SW480 (cell line): ENCODE measurements at regions not wholly inside any gene's neighbourhood (a gene's known extent, or its start where the extent isn't known, plus 50 kb on each side); places are given as distances from the start of the nearest gene placed in this dataset.

Source experiments
- DNase-seq: peaks from one replicate; pipeline ENCODE4 v3.0.0-alpha.2; 2016; ENCODE audit warnings: low spot score

DNA sequence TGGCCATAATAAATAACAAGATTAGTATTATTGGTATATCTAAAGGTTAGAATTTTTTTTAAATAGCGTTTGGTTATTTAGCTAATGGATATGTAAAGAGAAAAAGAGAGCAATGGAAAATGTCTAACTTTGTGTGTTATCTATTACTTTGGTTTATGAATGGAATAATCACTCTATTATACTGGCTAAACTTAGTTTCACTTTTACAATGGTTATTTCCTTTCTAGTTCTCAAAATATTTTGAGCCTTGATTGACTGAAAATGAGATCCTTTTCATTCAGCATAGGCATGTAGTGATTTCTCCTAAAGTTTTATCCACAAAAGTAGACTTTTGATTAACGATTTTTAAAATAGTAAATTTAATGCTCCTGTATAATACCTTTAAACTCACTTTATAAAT is 51.6 kb upstream of the MLIP start:
- no peak for DNase-seq

DNA sequence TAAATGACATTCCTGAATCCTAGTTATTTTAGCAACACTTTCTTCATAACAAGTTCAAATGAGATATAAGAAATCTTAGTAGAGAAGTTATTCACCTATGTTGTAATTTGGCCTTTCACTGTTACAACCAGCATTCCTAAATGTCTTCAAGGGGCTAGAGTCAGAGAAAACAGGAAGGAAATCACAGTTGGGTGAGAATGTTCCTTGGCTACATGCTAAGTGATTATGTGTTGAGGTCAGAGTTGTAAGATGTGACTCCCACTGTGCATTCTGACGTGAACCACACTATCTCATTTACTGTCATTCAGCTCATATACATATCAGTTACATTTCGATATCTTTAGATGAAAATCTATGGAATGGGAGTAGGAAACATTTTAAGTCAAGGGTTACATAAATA is 51.0 kb upstream of the MLIP start:
- DNase-seq = no peak
